GM12873 (cell line): ENCODE measurements at regions not wholly inside any gene's neighbourhood (a gene's known extent, or its start where the extent isn't known, plus 50 kb on each side); places are given as distances from the start of the nearest gene placed in this dataset.

Experiments
- CTCF ChIP-seq: IDR thresholded peaks from 2 replicates; pipeline ENCODE4 v1.5.1; 2012; ENCODE audit warnings: low read depth, mild to moderate bottlenecking, moderate library complexity, low read length, control low read depth; ENCODE audit not compliant: insufficient read depth; ENCODE audit errors: missing control alignments

GRCh38 chr2:2673406-2673805, 342.3 kb upstream of the MYT1L start:
- TF ChIP-seq CTCF, result no peak

GRCh38 chr2:2672249-2672648, 341.2 kb upstream of the MYT1L start:
- TF ChIP-seq CTCF, result no peak

- TF ChIP-seq CTCF, result no peak
These were observed 340.8 kb upstream of the MYT1L start for GRCh38 chr2:2671826-2672225.

GRCh38 chr2:2669316-2669715, 338.2 kb upstream of the MYT1L start:
- TF ChIP-seq CTCF, result no peak

GRCh38 chr2:2668681-2669265, 337.7 kb upstream of the MYT1L start:
- no peak for TF ChIP-seq CTCF

- TF ChIP-seq CTCF, result no peak
These were observed 336.6 kb upstream of the MYT1L start for GRCh38 chr2:2667690-2668089.

- no peak for TF ChIP-seq CTCF
These were observed 334.7 kb upstream of the MYT1L start for GRCh38 chr2:2665834-2666133.
